Nucleus accumbens (tissue), 56 donors: ENCODE measurements at regions not wholly inside any gene's neighbourhood (a gene's known extent, or its start where the extent isn't known, plus 50 kb on each side); places are given as distances from the start of the nearest gene placed in this dataset.

Experiments used
- DNase-seq, 56 donors: peaks; one replicate each; lab custom pipeline; 2025; lab: John Stamatoyannopoulos, UW

DNA sequence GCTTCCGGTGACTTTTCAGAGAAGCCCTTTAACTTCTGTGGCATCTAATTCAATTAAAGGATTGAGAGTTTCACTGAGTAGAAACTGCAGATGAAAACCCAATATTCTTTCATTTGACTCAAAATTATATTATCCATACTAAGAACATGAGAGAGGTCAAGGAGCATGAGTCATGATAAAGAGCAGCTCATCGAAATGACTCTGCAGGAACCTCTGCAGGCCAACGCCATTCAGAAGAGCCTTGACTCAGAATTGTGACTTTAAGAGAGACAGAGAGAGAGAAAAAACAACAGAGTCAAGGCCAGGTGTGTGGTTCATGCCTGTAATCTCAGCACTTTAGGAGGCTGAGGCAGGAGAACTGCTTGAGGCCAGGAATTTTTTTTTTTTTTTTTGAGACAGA lies 417.2 kb upstream of the XYLT1 start:
- no peak for DNase-seq

DNA sequence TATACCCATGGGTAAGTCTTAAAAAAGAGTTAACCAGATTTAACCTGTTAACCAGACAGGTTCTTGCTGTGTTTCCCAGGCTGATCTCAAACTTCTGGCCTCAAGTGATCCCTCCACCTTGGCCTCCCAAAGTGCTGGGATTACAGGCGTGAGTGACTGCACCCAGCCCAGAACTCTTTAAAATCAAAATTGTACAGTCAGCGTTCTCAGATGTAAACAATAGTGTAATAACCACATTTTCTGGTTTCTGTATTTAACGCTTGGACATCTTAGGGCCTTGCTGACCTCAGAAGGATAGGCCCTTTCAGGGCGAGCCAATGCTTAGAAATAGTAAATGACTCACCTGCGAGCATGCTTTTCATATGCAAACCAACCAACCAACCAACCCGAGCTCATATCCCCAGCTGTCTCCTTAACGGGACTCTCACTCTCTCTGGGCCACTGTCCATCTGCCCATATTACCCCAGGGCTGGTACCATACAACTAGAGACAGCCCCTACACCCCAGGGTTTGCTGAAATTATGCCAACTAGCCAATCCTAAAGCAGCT lies 415.0 kb upstream of the XYLT1 start:
- no peak for DNase-seq

- no peak for DNase-seq
These were observed 407.1 kb upstream of the XYLT1 start for GRCh38 chr16:17877821-17878360.

DNA sequence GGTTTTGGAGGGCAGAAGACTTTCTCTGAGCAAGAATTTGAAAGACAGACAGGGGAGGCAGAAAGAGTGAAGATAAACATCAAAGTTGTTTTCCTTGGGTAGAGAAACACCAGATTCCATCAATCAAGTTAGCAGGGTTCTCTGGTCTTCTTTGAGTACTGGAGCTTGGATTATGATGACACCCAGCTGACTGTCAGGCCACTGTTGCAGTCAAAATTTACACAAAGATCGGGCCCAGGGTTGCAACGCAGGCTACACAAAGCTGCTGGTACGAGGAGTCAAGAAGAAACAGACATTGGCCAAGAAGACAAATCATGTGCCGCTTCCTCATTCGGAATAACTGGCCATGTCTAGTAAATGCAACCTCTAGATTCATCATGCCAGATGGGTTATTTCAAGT lies 396.2 kb upstream of the XYLT1 start:
- no peak for DNase-seq

- no peak for DNase-seq
These were observed 391.3 kb upstream of the XYLT1 start for GRCh38 chr16:17861981-17862479.

- peak in 14 of 56 donors; percentile 1 to 32 (median 6) for DNase-seq
These were observed 387.3 kb upstream of the XYLT1 start for GRCh38 chr16:17858061-17858460.

GRCh38 chr16:17853958-17854357 lies 383.2 kb upstream of the XYLT1 start:
- DNase-seq: no peak

- DNase-seq: no peak
These were observed 382.4 kb upstream of the XYLT1 start for GRCh38 chr16:17852977-17853702.

DNA sequence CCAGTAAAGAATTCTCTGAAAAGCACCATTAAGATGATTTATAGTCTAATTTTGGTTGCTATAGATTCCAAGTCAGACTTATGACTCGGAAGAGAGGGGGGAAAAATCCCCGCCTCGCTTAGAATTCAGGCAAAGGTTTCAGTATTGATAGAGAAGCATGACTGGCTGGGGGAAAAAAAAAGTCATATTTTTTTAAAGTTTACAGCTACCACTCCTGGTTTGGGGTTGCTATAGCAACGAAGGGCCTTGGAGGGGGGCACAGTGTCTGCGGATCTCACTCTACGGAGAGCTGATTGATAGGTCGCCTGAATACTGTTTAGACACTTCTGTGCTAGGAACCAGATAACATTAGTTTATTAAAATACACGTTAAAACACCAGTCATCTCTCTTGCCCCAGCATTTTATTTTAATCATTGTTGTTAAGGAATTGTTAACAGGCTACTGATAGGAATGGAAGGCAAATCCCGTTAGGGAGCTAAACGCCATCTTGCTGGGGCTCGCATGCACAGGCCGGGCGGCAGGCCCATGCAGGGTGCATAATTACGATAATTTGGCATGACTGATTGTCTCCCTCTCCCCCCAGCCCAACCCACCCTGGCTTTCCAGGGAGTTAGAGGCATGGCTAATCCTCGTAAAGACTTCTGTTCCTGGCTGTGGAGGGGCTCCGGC lies 380.0 kb upstream of the XYLT1 start:
- DNase-seq: no peak

- no peak for DNase-seq
These were observed 376.6 kb upstream of the XYLT1 start for GRCh38 chr16:17847234-17847795.

DNA sequence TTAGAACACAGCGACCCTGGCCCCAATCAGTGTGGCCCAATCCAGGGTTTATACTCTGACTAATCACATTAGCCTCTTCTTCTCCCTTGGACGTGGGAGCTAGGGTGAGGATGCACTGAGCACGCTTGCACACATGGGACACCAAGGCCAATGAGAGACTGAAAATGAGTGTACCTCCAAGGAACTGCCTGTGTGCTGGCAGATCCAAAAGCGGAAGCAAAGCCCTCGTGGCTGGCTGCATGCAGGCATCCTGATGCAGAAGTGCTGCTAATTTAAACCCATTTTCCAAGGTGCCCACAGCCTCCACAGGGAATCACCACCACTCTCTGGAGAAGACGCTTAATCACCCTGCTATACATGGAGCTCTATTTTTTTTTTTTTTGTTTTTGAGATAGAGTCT lies 375.3 kb upstream of the XYLT1 start:
- no peak for DNase-seq

- peak in 11 of 56 donors; percentile 0 to 26 (median 6) for DNase-seq
These were observed 374.3 kb upstream of the XYLT1 start for GRCh38 chr16:17845031-17845430.

DNA sequence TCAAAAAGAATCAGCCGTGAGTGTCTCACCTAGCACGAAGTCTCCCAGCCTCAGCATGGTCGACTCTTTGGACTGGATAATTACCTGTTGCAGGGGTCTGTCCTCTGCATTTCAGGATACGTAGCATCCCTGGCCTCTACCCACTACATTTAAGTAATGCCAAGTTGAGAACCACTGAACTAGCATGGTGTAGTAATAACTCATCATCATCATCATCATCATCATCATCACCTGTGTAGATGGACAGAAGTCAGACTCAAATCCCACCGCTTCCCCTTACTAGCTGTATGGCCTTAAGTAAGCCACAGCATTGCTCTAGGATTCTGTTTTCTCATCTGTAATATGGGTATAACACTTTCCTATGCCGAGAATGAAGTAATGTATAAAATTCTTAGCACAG lies 373.1 kb upstream of the XYLT1 start:
- no peak for DNase-seq

GRCh38 chr16:17839907-17840306 lies 369.1 kb upstream of the XYLT1 start:
- no peak for DNase-seq

- no peak for DNase-seq
These were observed 368.5 kb upstream of the XYLT1 start for GRCh38 chr16:17839272-17839671.

DNA sequence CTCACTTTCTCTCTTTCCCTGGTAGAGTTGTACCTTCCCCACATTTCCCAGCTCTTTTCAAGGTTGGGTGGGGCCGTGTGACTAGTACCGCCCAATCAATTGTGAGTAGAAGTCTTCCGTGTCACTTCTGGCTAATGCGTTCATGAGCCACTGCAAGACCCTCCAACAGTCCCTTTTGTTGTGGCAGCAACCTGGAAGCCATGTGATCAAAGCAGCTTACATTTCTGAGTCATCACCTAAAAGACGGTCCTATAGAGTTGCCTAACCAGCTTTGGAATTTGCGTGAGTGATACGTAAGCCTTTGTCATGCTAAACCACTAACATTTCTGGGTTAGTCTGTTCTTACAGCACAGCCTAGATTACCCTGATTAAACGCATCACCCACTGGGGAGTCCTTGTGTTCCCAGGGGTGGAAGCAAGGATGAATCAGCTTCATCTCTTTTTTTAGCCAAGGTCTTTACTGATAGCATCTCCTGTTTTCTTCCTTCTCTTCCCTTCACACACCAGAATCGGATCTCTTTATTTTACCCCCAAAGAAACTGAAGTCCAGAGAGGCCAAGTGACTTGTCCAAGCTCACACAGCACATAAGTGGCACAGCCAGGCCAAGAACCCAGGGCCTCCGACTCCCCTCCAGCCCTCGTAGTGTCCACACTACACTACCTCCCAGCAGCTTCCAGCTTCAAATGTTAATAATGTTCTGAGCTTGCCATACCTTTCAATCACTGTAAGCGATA lies 366.3 kb upstream of the XYLT1 start:
- peak in 7 of 56 donors; percentile 1 to 42 (median 5) for DNase-seq

DNA sequence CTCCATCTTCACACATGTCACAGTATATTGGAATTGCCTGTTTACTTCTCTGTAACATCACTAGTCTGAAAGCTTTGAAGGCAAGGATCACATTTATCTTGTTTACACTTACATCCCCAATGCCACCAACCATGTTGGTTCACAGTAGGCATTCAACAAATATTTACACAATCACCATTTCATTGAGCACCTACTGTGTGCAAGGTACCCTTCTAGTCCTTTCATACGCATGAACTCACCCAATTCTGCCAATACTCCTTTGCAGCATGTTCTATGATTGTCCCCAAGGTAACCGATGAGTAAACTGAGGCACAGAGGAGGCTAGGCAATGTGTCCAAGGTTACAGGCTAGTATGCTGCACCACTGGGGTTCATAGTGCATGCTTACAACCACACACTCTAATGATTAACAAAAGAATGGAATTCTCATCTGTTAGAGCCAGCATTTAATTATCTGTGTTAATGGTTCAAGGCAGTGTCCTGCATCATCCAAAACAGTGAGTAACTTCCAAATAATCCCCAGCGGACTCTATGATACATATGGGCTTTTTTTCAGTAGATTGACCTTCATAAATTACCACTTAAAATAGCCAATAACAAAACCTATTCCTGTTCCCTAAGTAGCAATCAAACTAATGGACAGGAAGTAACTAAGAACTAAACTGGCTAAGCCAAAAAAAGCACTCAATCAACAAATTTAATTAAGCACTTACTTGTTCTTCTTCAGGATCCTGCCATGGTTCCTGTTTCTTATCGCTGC lies 364.5 kb upstream of the XYLT1 start:
- no peak for DNase-seq

- no peak for DNase-seq
These were observed 362.0 kb upstream of the XYLT1 start for GRCh38 chr16:17832738-17833137.

GRCh38 chr16:17831330-17831729 lies 360.6 kb upstream of the XYLT1 start:
- DNase-seq: no peak

GRCh38 chr16:17830651-17831050 lies 359.9 kb upstream of the XYLT1 start:
- DNase-seq: no peak
